Gastrocnemius medialis (tissue), 4 donors: ENCODE measurements at regions not wholly inside any gene's neighbourhood (a gene's known extent, or its start where the extent isn't known, plus 50 kb on each side); places are given as distances from the start of the nearest gene placed in this dataset.

Source experiments
- ATAC-seq, 2 donors: fragments of 150-250 bp; one replicate each; pipeline ENCODE4 v1.9.1; 2016
- DNase-seq, 2 donors: peaks; one replicate each; pipeline ENCODE4 v3.0.0-alpha.2; 2019
- H3K27ac ChIP-seq, 4 donors: fragments of 200-600 bp; sonication (generic); 1 replicate in 1 of 4; 2 replicates in 3 of 4; pipeline ENCODE4 v1.5.1; 2016 to 2018; ENCODE audit warnings: mild to moderate bottlenecking in 2 of 4, moderate library complexity in 1 of 4
- H3K27me3 ChIP-seq, 3 donors: fragments of 200-600 bp; sonication (generic) in 2 of 3; 1 replicate in 1 of 3; 2 replicates in 2 of 3; pipeline versions ENCODE4 v1.5.1 to v1.6.0; 2016 to 2019; ENCODE audit warnings: mild to moderate bottlenecking in 1 of 3, moderate library complexity in 1 of 3
- H3K36me3 ChIP-seq, 2 donors: fragments of 200-600 bp; sonication (generic) in 1 of 2; one replicate each; pipeline ENCODE4 v1.5.1; 2017 to 2018
- H3K4me1 ChIP-seq, 2 donors: fragments of 200-600 bp; sonication (generic) in 1 of 2; one replicate each; pipeline ENCODE4 v1.5.1; 2016 to 2017; ENCODE audit warnings: mild to moderate bottlenecking in 2 of 2
- H3K4me3 ChIP-seq, 4 donors: fragments of 200-600 bp; sonication (generic) in 3 of 4; 1 replicate in 1 of 4; 2 replicates in 3 of 4; pipeline ENCODE4 v1.5.1; 2016 to 2019; ENCODE audit warnings: mild to moderate bottlenecking in 2 of 4
- H3K9me3 ChIP-seq, 3 donors: fragments of 200-600 bp; sonication (generic) in 2 of 3; 1 replicate in 1 of 3; 2 replicates in 2 of 3; pipeline ENCODE4 v1.5.1; 2016 to 2019
- CTCF ChIP-seq, 5 experiments: fragments of 450-650 bp in 3 of 5; fragments of 200-600 bp in 2 of 5; sonication (generic) in 2 of 5; IDR thresholded peaks in 4 of 5; conservative IDR thresholded peaks in 1 of 5; 1 replicate in 4 of 5; 2 replicates in 1 of 5; pipeline ENCODE4 v1.5.1; 2016 to 2019; ENCODE audit warnings: antibody characterized with exemption in 5 of 5, mild to moderate bottlenecking in 3 of 5, moderate library complexity in 3 of 5
- POLR2A ChIP-seq, 2 donors: fragments of 450-650 bp; IDR thresholded peaks; one replicate each; pipeline ENCODE4 v1.6.1; 2017; ENCODE audit warnings: antibody characterized with exemption in 2 of 2, mild to moderate bottlenecking in 2 of 2, moderate library complexity in 2 of 2
- in situ Hi-C, 4 donors: fragments of 200-750 bp; cut with MboI; loops; one replicate each; pipeline versions ENCODE4 v1.15.0 to v1.8.0; 2017; ENCODE audit warnings: low sequenced_read_pairs in 4 of 4
- intact Hi-C: fragments of 100-400 bp; cut with DNase I; formaldehyde crosslinking; loops from one replicate; pipeline ENCODE4 v1.15.1; 2023; ENCODE audit warnings: low total_unique reads

- H3K9me3 ChIP-seq = no peaks in the 10 kb centered on the region
- ATAC-seq = no peak
- H3K36me3 ChIP-seq = no peaks in the 10 kb centered on the region
- intact Hi-C loops (no loop called here), in situ Hi-C loops (no loop called here)
- no peak for TF ChIP-seq POLR2A (IDR thresholded peaks at IDR 0.05)
- no peak for TF ChIP-seq CTCF (IDR thresholded peaks at IDR 0.05 in 4 of 5, conservative IDR thresholded peaks at IDR 0.05 in 1 of 5)
- H3K27ac ChIP-seq = no peak overlapping the region
- H3K27me3 ChIP-seq = no peaks in the 10 kb centered on the region
- H3K4me1 ChIP-seq = peaks cover 0 to 3% of the 10 kb centered on the region in 2 donors
- DNase-seq = no peak
- H3K4me3 ChIP-seq = no peak overlapping the region
Observed at GRCh38 chr2:71895320-71896161, 252.1 kb downstream of the CYP26B1 start.

- TF ChIP-seq CTCF (IDR thresholded peaks at IDR 0.05 in 4 of 5, conservative IDR thresholded peaks at IDR 0.05 in 1 of 5) (no peak), POLR2A (IDR thresholded peaks at IDR 0.05) (no peak)
- in situ Hi-C loops = no loop called here
- intact Hi-C loops = no loop called here
- H3K9me3 ChIP-seq = no peaks in the 10 kb centered on the region
- no peaks in the 10 kb centered on the region for H3K36me3 ChIP-seq
- no peak for ATAC-seq
- H3K27ac ChIP-seq = no peak overlapping the region
- H3K4me3 ChIP-seq = no peak overlapping the region
- no peak for DNase-seq
- H3K4me1 ChIP-seq = peaks cover 0 to 3% of the 10 kb centered on the region in 2 donors
- no peaks in the 10 kb centered on the region for H3K27me3 ChIP-seq
Observed at GRCh38 chr2:71894261-71894660, 253.4 kb downstream of the CYP26B1 start.

GRCh38 chr2:71893646-71894045 lies 254.0 kb downstream of the CYP26B1 start:
- intact Hi-C loops (no loop called here), in situ Hi-C loops (no loop called here)
- no peaks in the 10 kb centered on the region for H3K9me3 ChIP-seq
- no peak overlapping the region for H3K27ac ChIP-seq
- H3K36me3 ChIP-seq = no peaks in the 10 kb centered on the region
- DNase-seq (no peak), ATAC-seq (no peak)
- H3K4me1 ChIP-seq = peaks cover 0 to 3% of the 10 kb centered on the region in 2 donors
- no peak for TF ChIP-seq POLR2A (IDR thresholded peaks at IDR 0.05)
- no peak for TF ChIP-seq CTCF (IDR thresholded peaks at IDR 0.05 in 4 of 5, conservative IDR thresholded peaks at IDR 0.05 in 1 of 5)
- H3K4me3 ChIP-seq = no peak overlapping the region
- H3K27me3 ChIP-seq = no peaks in the 10 kb centered on the region

- no peak for DNase-seq
- TF ChIP-seq POLR2A (IDR thresholded peaks at IDR 0.05) (no peak), CTCF (IDR thresholded peaks at IDR 0.05 in 4 of 5, conservative IDR thresholded peaks at IDR 0.05 in 1 of 5) (no peak)
- Histone ChIP-seq H3K4me3 (no peak overlapping the region), H3K36me3 (no peaks in the 10 kb centered on the region), H3K9me3 (no peaks in the 10 kb centered on the region), H3K27ac (no peak overlapping the region), H3K27me3 (no peaks in the 10 kb centered on the region), H3K4me1 (peaks cover 0 to 3% of the 10 kb centered on the region in 2 donors)
- no peak for ATAC-seq
- in situ Hi-C loops = no loop called here
- intact Hi-C loops = no loop called here
Observed at GRCh38 chr2:71892896-71893295, 254.8 kb downstream of the CYP26B1 start.

GRCh38 chr2:71892423-71892730 lies 255.3 kb downstream of the CYP26B1 start:
- intact Hi-C loops (no loop called here), in situ Hi-C loops (no loop called here)
- no peaks in the 10 kb centered on the region for H3K4me1 ChIP-seq
- H3K27me3 ChIP-seq = no peaks in the 10 kb centered on the region
- H3K4me3 ChIP-seq = no peak overlapping the region
- ATAC-seq = no peak
- no peaks in the 10 kb centered on the region for H3K9me3 ChIP-seq
- no peak for TF ChIP-seq CTCF (IDR thresholded peaks at IDR 0.05 in 4 of 5, conservative IDR thresholded peaks at IDR 0.05 in 1 of 5)
- no peak for TF ChIP-seq POLR2A (IDR thresholded peaks at IDR 0.05)
- DNase-seq = no peak
- no peak overlapping the region for H3K27ac ChIP-seq
- H3K36me3 ChIP-seq = no peaks in the 10 kb centered on the region
